ENCODE measurements at regions not wholly inside any gene's neighbourhood (a gene's known extent, or its start where the extent isn't known, plus 50 kb on each side); places are given as distances from the start of the nearest gene placed in this dataset.
"Not testable (repeated sequence)": the region's sequence is repeated elsewhere in the genome, so short reads cannot be mapped to it uniquely, and the experiment has no call there.

GRCh38 chr1:73194965-73195364 lies 912.6 kb upstream of the NEGR1 start:
- TF ChIP-seq PPARA (CRISPR knock-in tag; IDR thresholded peaks at IDR 0.05; ENCODE audit: borderline replicate concordance) (no peak), TCF4 (CRISPR knock-in tag; IDR thresholded peaks at IDR 0.05; ENCODE audit: borderline replicate concordance) (no peak), GLIS3 (CRISPR knock-in tag; IDR thresholded peaks at IDR 0.05) (no peak), RARB (CRISPR knock-in tag; IDR thresholded peaks at IDR 0.05) (no peak), OSR1 (CRISPR knock-in tag; IDR thresholded peaks at IDR 0.05) (no peak), SNAI2 (CRISPR knock-in tag; IDR thresholded peaks at IDR 0.05) (no peak), TSHZ2 (CRISPR knock-in tag; IDR thresholded peaks at IDR 0.05) (no peak), ARNTL (CRISPR knock-in tag; IDR thresholded peaks at IDR 0.05; ENCODE audit: borderline replicate concordance, low read depth) (no peak), CREB5 (CRISPR knock-in tag; IDR thresholded peaks at IDR 0.05; ENCODE audit: low read depth) (no peak), ZFP30 (CRISPR knock-in tag; IDR thresholded peaks at IDR 0.05) (no peak), ZNF70 (CRISPR knock-in tag; IDR thresholded peaks at IDR 0.05) (no peak), ZC3H10 (CRISPR knock-in tag; IDR thresholded peaks at IDR 0.05) (no peak)
- TF ChIP-seq, protein P1, sequence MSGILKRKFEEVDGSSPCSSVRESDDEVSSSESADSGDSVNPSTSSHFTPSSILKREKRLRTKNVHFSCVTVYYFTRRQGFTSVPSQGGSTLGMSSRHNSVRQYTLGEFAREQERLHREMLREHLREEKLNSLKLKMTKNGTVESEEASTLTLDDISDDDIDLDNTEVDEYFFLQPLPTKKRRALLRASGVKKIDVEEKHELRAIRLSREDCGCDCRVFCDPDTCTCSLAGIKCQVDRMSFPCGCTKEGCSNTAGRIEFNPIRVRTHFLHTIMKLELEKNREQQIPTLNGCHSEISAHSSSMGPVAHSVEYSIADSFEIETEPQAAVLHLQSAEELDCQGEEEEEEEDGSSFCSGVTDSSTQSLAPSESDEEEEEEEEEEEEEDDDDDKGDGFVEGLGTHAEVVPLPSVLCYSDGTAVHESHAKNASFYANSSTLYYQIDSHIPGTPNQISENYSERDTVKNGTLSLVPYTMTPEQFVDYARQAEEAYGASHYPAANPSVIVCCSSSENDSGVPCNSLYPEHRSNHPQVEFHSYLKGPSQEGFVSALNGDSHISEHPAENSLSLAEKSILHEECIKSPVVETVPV (CRISPR knock-in tag; IDR thresholded peaks at IDR 0.05) = no peak
- no peak for ATAC-seq

- ATAC-seq = not testable (repeated sequence)
These were observed 901.2 kb upstream of the NEGR1 start for GRCh38 chr1:73183581-73183980.

- ATAC-seq = no peak
These were observed 898.8 kb upstream of the NEGR1 start for GRCh38 chr1:73181190-73181540.

More at GRCh38 chr1:73181190-73181540, 898.8 kb upstream of the NEGR1 start:
- no peak for TF ChIP-seq OSR1 (CRISPR knock-in tag; IDR thresholded peaks at IDR 0.05)
- TF ChIP-seq, protein P1 (CRISPR knock-in tag; IDR thresholded peaks at IDR 0.05) = no peak
- no peak for TF ChIP-seq BACH2 (CRISPR knock-in tag; IDR thresholded peaks at IDR 0.05; ENCODE audit: borderline replicate concordance)
- no peak for TF ChIP-seq CSDC2 (CRISPR knock-in tag; IDR thresholded peaks at IDR 0.05)
- no peak for TF ChIP-seq ARNTL (CRISPR knock-in tag; IDR thresholded peaks at IDR 0.05; ENCODE audit: borderline replicate concordance, low read depth)
- no peak for TF ChIP-seq ZC3H10 (CRISPR knock-in tag; IDR thresholded peaks at IDR 0.05)
- no peak for TF ChIP-seq CREB5 (CRISPR knock-in tag; IDR thresholded peaks at IDR 0.05; ENCODE audit: low read depth)
- no peak for TF ChIP-seq TSHZ2 (CRISPR knock-in tag; IDR thresholded peaks at IDR 0.05)
- no peak for TF ChIP-seq ZNF8 (CRISPR knock-in tag; IDR thresholded peaks at IDR 0.05)
